HCT116 (cell line): ENCODE measurements at regions not wholly inside any gene's neighbourhood (a gene's known extent, or its start where the extent isn't known, plus 50 kb on each side); places are given as distances from the start of the nearest gene placed in this dataset.

Experiments used
- ATAC-seq: fragments of 200-7000 bp; cut with Tn5 transposase; 2 replicates; pipeline ENCODE4 v1.9.1; 2020; ENCODE audit warnings: mild to moderate bottlenecking, moderate library complexity
- BruUV-seq: library from RNA; stranded (reverse); fragments of 400-500 nt; replicated peaks from 2 replicates; lab custom pipeline; 2021; lab: Mats Ljungman, UMichigan
- CTCF ChIA-PET: fragments of 300-600 bp; sonication (Branson Sonifier 250); formaldehyde crosslinking; loops from one replicate; lab custom pipeline; 2021; ENCODE audit warnings: antibody characterized with exemption; lab: Charles Lee
- POLR2A ChIA-PET: fragments of 300-600, 350-600 bp; sonication (Branson Sonifier 250); formaldehyde crosslinking; loops from one replicate; lab custom pipeline; 2021; ENCODE audit warnings: antibody characterized with exemption; lab: Charles Lee
- RAD21 ChIA-PET, 2 experiments: fragments of 300-600 bp; sonication (Branson Sonifier 250); formaldehyde crosslinking; loops; one replicate each; lab custom pipeline; 2023; ENCODE audit warnings: low total read pairs in 2 of 2; ENCODE audit not compliant: uncharacterized antibody in 2 of 2, unreplicated experiment in 2 of 2, low non-redundant PET in 1 of 2; lab: Charles Lee
- DNase-seq: peaks from one replicate; pipeline ENCODE4 v3.0.0-alpha.2; 2010; ENCODE audit warnings: low read depth, low spot score
- H2AFZ ChIP-seq: fragments of 200-600 bp; shearing (Covaris generic), sonication (generic); 2 replicates; pipeline ENCODE4 v1.6.1; 2017; ENCODE audit warnings: low read depth, mixed run types, mixed read lengths, antibody characterized with exemption, low read length; ENCODE audit not compliant: poor library complexity, severe bottlenecking
- H3K27ac ChIP-seq: 2 replicates; pipeline ENCODE4 v1.5.1; 2012; ENCODE audit warnings: low read depth, low read length
- H3K27me3 ChIP-seq: fragments of 200-600 bp; sonication (generic); 2 replicates; pipeline ENCODE4 v1.6.1; 2016; ENCODE audit warnings: mixed run types, low read length, mixed read lengths; ENCODE audit not compliant: insufficient read depth
- H3K36me3 ChIP-seq, 2 experiments: fragments of 200-500 bp in 1 of 2; fragments of 200-600 bp in 1 of 2; sonication (Bioruptor generic) in 1 of 2; sonication (generic) in 1 of 2; 2 replicates each; pipeline versions ENCODE4 v1.5.1 to v1.6.1; 2014 to 2016; ENCODE audit warnings: low read length in 2 of 2, inconsistent platforms in 1 of 2, mixed read lengths in 1 of 2, mixed run types in 1 of 2; ENCODE audit not compliant: insufficient read depth in 2 of 2, control insufficient read depth in 1 of 2
- H3K4me1 ChIP-seq, 2 experiments: fragments of 200-600 bp in 1 of 2; sonication (generic) in 1 of 2; 2 replicates each; pipeline versions ENCODE4 v1.5.1 to v1.6.1; 2012 to 2017; ENCODE audit warnings: low read length in 2 of 2, inconsistent platforms in 1 of 2, mild to moderate bottlenecking in 1 of 2, mixed read lengths in 1 of 2, mixed run types in 1 of 2, moderate library complexity in 1 of 2; ENCODE audit not compliant: insufficient read depth in 2 of 2, control insufficient read depth in 1 of 2
- H3K4me2 ChIP-seq: fragments of 200-600 bp; sonication (generic); 2 replicates; pipeline ENCODE4 v1.6.1; 2017; ENCODE audit warnings: mixed run types, low read length, mixed read lengths
- H3K4me3 ChIP-seq, 2 experiments: fragments of 200-600 bp in 1 of 2; sonication (generic) in 1 of 2; replicated peaks in 1 of 2; 2 replicates each; pipeline ENCODE4 v1.5.1; 2011 to 2016; ENCODE audit warnings: low read length in 2 of 2, control low read depth in 1 of 2, low read depth in 1 of 2, mild to moderate bottlenecking in 1 of 2, mixed read lengths in 1 of 2, mixed run types in 1 of 2
- H3K79me2 ChIP-seq: fragments of 200-600 bp; sonication (generic); 2 replicates; pipeline ENCODE4 v1.6.1; 2017; ENCODE audit warnings: mild to moderate bottlenecking, mixed run types, low read length, moderate library complexity, mixed read lengths; ENCODE audit not compliant: insufficient read depth
- H3K9ac ChIP-seq: fragments of 200-600 bp; sonication (generic); 2 replicates; pipeline ENCODE4 v1.6.1; 2016; ENCODE audit warnings: low read length, mixed read lengths
- H3K9me2 ChIP-seq: fragments of 200-600 bp; sonication (generic), shearing (Covaris generic); 2 replicates; pipeline ENCODE4 v1.6.1; 2017; ENCODE audit warnings: mixed run types, mild to moderate bottlenecking, moderate library complexity; ENCODE audit not compliant: insufficient read depth
- H3K9me3 ChIP-seq, 2 experiments: fragments of 200-500 bp in 1 of 2; fragments of 200-600 bp in 1 of 2; sonication (Bioruptor generic) in 1 of 2; sonication (generic) in 1 of 2; 2 replicates each; pipeline ENCODE4 v1.6.1; 2014 to 2017; ENCODE audit warnings: low read length in 2 of 2, mixed read lengths in 2 of 2, inconsistent platforms in 1 of 2, low read depth in 1 of 2, mild to moderate bottlenecking in 1 of 2, mixed run types in 1 of 2, moderate library complexity in 1 of 2; ENCODE audit not compliant: control insufficient read depth in 1 of 2, insufficient read depth in 1 of 2
- H4K20me1 ChIP-seq: fragments of 200-600 bp; sonication (generic), shearing (Covaris generic); 2 replicates; pipeline ENCODE4 v1.6.1; 2017; ENCODE audit warnings: mixed run types, mild to moderate bottlenecking, moderate library complexity; ENCODE audit not compliant: insufficient read depth
- CBX3 ChIP-seq: IDR thresholded peaks from 2 replicates; pipeline ENCODE4 v1.6.1; 2012; ENCODE audit warnings: low read depth
- CEBPB ChIP-seq: IDR thresholded peaks from 2 replicates; pipeline ENCODE4 v1.6.1; 2012; ENCODE audit warnings: low read depth
- CTCF ChIP-seq, 3 experiments: fragments of 200-600 bp in 1 of 3; sonication (generic) in 1 of 3; IDR thresholded peaks in 2 of 3; conservative IDR thresholded peaks in 1 of 3; 2 replicates each; pipeline ENCODE4 v1.5.1; 2012 to 2017; ENCODE audit warnings: low read depth in 2 of 3, low read length in 2 of 3, antibody characterized with exemption in 1 of 3, borderline replicate concordance in 1 of 3, control low read depth in 1 of 3, mild to moderate bottlenecking in 1 of 3, mixed read lengths in 1 of 3, mixed run types in 1 of 3, moderate library complexity in 1 of 3; ENCODE audit not compliant: insufficient read depth in 1 of 3
- ELF1 ChIP-seq: IDR thresholded peaks from 2 replicates; pipeline ENCODE4 v1.6.1; 2012; ENCODE audit warnings: low read depth, borderline replicate concordance
- FOSL1 ChIP-seq: IDR thresholded peaks from 2 replicates; pipeline ENCODE4 v1.6.1; 2012; ENCODE audit warnings: low read depth
- JUND ChIP-seq: IDR thresholded peaks from 2 replicates; pipeline ENCODE4 v1.6.1; 2012
- MAX ChIP-seq: IDR thresholded peaks from 2 replicates; pipeline ENCODE4 v1.6.1; 2012
- POLR2AphosphoS5 ChIP-seq: IDR thresholded peaks from 2 replicates; pipeline ENCODE4 v1.6.1; 2011; ENCODE audit warnings: mild to moderate bottlenecking, low read depth, low read length, moderate library complexity
- RAD21 ChIP-seq: IDR thresholded peaks from 2 replicates; pipeline ENCODE4 v1.6.1; 2012; ENCODE audit warnings: low read depth, mild to moderate bottlenecking
- SRF ChIP-seq: IDR thresholded peaks from 2 replicates; pipeline ENCODE4 v1.6.1; 2012; ENCODE audit warnings: low read depth
- TCF7L2 ChIP-seq: IDR thresholded peaks from 2 replicates; pipeline ENCODE4 v1.7.0; 2011; ENCODE audit warnings: borderline replicate concordance, inconsistent platforms; ENCODE audit not compliant: insufficient read depth, insufficient read length; ENCODE audit errors: extremely low read depth
- YY1 ChIP-seq: IDR thresholded peaks from 2 replicates; pipeline ENCODE4 v1.6.1; 2011; ENCODE audit warnings: low read length, low read depth, moderate library complexity, mild to moderate bottlenecking; ENCODE audit not compliant: insufficient replicate concordance; ENCODE audit errors: extremely low read depth
- ZBTB33 ChIP-seq: IDR thresholded peaks from 2 replicates; pipeline ENCODE4 v1.6.1; 2011; ENCODE audit warnings: mild to moderate bottlenecking, low read length, moderate library complexity; ENCODE audit not compliant: insufficient replicate concordance; ENCODE audit errors: extremely low read depth
- ZFX ChIP-seq: fragments of 450-650 bp; IDR thresholded peaks from 2 replicates; pipeline ENCODE4 v1.6.1; 2017
- intact Hi-C: fragments of 100-400 bp; cut with micrococcal nuclease; formaldehyde crosslinking; loops from 2 replicates; pipeline ENCODE4 v1.10.0; 2022

GRCh38 chr2:120667981-120668380 is 67.7 kb upstream of the GLI2 start (continued):
- TF ChIP-seq ZBTB33 = no peak
- TF ChIP-seq YY1 = no peak
- TF ChIP-seq ELF1 = no peak
- TF ChIP-seq TCF7L2 = no peak
- no peak for TF ChIP-seq CEBPB
- TF ChIP-seq MAX = no peak

GRCh38 chr2:120669121-120669952 is 66.3 kb upstream of the GLI2 start:
- Histone ChIP-seq H3K9me3 (0 out of 4 replicates have a peak, but pooled peaks cover 0 to 5% of the 10 kb centered on the region in 2 experiments), H3K27me3 (no peaks in the 10 kb centered on the region), H3K27ac (no peak overlapping the region), H3K79me2 (no peaks in the 10 kb centered on the region), H3K9me2 (no peaks in the 10 kb centered on the region), H3K4me1 (peaks cover 6 to 17% of the 10 kb centered on the region in 2 experiments; a peak in 3 of 4 replicates), H3K4me2 (peak overlapping the region; percentile 60), H3K36me3 (no peaks in the 10 kb centered on the region), H2AFZ (peak overlapping the region; percentile 3), H4K20me1 (no peaks in the 10 kb centered on the region), H3K4me3 (no peak overlapping the region), H3K9ac (no peak overlapping the region)
- ChIA-PET RAD21 (no interaction called here), CTCF (interaction anchor here (1.4 to 2.3 kb wide), 2 partner anchors 326 to 459 kb away, joined by 3 to 8 read pairs; no protein-coding TSS in a partner anchor), POLR2A (interaction anchor here (1.0 to 1.9 kb wide), 3 partner anchors 117 to 405 kb away, joined by 3 to 7 read pairs (median 3); no protein-coding TSS in a partner anchor)
- ATAC-seq = peak; percentile 85
- peak; percentile 38 for DNase-seq
- no TSS peak for BruUV-seq
- intact Hi-C loops = no loop called here
- TF ChIP-seq POLR2AphosphoS5 (0 out of 2 replicates have a peak, but pooled peaks have one; percentile 20), CBX3 (peak; percentile 75), FOSL1 (no peak; the same call in 1 of the 2 replicates), JUND (no peak), ZFX (no peak), SRF (no peak), MAX (peak; percentile 86), CEBPB (no peak; the same call in 1 of the 2 replicates), YY1 (no peak), TCF7L2 (no peak), CTCF (IDR thresholded peaks at IDR 0.05 in 2 of 3, conservative IDR thresholded peaks at IDR 0.05 in 1 of 3; ENCODE audit: borderline replicate concordance in 1 of 3, insufficient read depth in 1 of 3, low read depth in 2 of 3, low read length in 2 of 3) (peak in 2 of 3 experiments; percentile 41 to 58; a peak in 4 of 6 replicates), RAD21 (peak; percentile 15; the same call in 1 of the 2 replicates)
